Cardiac muscle cell (in vitro differentiated cells and primary cell): ENCODE measurements at regions not wholly inside any gene's neighbourhood (a gene's known extent, or its start where the extent isn't known, plus 50 kb on each side); places are given as distances from the start of the nearest gene placed in this dataset.

Source experiments
- DNase-seq, 2 donors: peaks; one replicate each; pipeline versions ENCODE4 v3.0.0 to v3.0.0-alpha.2; 2010 to 2017; ENCODE audit warnings: low read depth in 1 of 2, low spot score in 1 of 2
- H3K27ac ChIP-seq: fragments of 200-600 bp; sonication (generic); 2 replicates; pipeline ENCODE4 v1.5.1; 2016
- H3K27me3 ChIP-seq: fragments of 200-600 bp; sonication (generic); 2 replicates; pipeline ENCODE4 v1.6.0; 2016; ENCODE audit warnings: control low read depth
- H3K36me3 ChIP-seq: fragments of 200-600 bp; sonication (generic); 2 replicates; pipeline ENCODE4 v1.5.1; 2016; ENCODE audit warnings: control low read depth
- H3K4me1 ChIP-seq: fragments of 200-600 bp; sonication (generic); 2 replicates; pipeline ENCODE4 v1.8.1; 2017; ENCODE audit warnings: low read depth, mild to moderate bottlenecking, mixed run types
- H3K4me3 ChIP-seq: fragments of 200-600 bp; sonication (generic); 2 replicates; pipeline ENCODE4 v1.5.1; 2016; ENCODE audit warnings: mild to moderate bottlenecking
- H3K9me3 ChIP-seq: fragments of 200-600 bp; sonication (generic); 2 replicates; pipeline ENCODE4 v1.5.1; 2017; ENCODE audit warnings: low read depth, mild to moderate bottlenecking, control low read depth
- CTCF ChIP-seq: IDR thresholded peaks from 2 replicates; pipeline ENCODE4 v1.5.1; 2012; ENCODE audit warnings: low read depth, mild to moderate bottlenecking, low read length

DNA sequence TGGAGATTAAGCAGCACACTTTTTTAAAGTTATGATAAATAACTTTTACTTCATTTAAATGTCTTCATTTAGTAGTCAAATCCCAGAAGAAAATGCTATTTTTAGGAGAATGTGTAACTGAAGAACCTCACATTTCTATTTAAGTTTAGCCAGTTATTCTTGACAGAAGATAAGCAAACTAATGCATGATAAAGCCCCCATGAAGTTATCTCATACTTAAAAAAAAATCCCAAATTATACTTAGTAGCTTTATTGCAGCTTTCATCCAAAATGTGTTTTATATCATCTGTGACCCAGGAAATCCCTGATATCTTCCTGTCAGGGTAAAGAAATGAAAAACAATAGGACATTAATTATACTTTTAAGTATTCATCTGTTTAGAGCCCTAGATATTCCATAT, 124.8 kb upstream of the SYT6 start:
- no peak for DNase-seq
- H3K27ac ChIP-seq: no peak overlapping the region
- H3K36me3 ChIP-seq: no peaks in the 10 kb centered on the region
- H3K4me1 ChIP-seq: no peaks in the 10 kb centered on the region
- no peak overlapping the region for H3K4me3 ChIP-seq
- H3K9me3 ChIP-seq: no peaks in the 10 kb centered on the region
- H3K27me3 ChIP-seq: no peaks in the 10 kb centered on the region
- no peak for TF ChIP-seq CTCF

GRCh38 chr1:114274621-114275317, 121.1 kb upstream of the SYT6 start:
- no peaks in the 10 kb centered on the region for H3K4me1 ChIP-seq
- H3K4me3 ChIP-seq: no peak overlapping the region
- TF ChIP-seq CTCF: no peak
- no peak for DNase-seq
- no peak overlapping the region for H3K27ac ChIP-seq
- H3K9me3 ChIP-seq: no peaks in the 10 kb centered on the region
- H3K36me3 ChIP-seq: no peaks in the 10 kb centered on the region
- H3K27me3 ChIP-seq: no peaks in the 10 kb centered on the region

DNA sequence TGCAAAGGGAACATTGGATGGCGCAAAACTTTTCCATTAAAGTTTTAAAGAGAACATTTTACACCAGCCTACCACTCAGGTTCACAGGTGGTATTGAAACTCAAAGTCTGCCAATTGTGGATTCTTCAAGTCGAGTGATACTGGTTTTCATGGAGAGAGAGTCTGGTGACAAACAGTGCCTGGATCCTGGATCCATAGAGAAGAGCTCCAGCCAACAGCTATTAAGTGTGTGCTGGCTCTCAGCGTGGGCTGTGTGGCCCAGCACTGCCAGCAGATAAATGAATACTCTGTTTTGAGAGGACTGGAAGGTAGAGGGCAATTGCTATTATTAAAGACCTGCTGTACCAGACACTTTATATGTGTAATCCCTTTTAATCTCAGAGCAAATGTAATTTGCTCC, 118.9 kb upstream of the SYT6 start:
- Histone ChIP-seq H3K27me3 (no peaks in the 10 kb centered on the region), H3K9me3 (no peaks in the 10 kb centered on the region), H3K4me3 (no peak overlapping the region), H3K27ac (no peak overlapping the region), H3K36me3 (no peaks in the 10 kb centered on the region), H3K4me1 (no peaks in the 10 kb centered on the region)
- no peak for DNase-seq
- no peak for TF ChIP-seq CTCF

GRCh38 chr1:114270718-114271117, 117.0 kb upstream of the SYT6 start:
- no peak for DNase-seq
- H3K27me3 ChIP-seq: no peaks in the 10 kb centered on the region
- H3K4me3 ChIP-seq: no peak overlapping the region
- no peaks in the 10 kb centered on the region for H3K4me1 ChIP-seq
- no peak overlapping the region for H3K27ac ChIP-seq
- TF ChIP-seq CTCF: no peak
- H3K9me3 ChIP-seq: no peaks in the 10 kb centered on the region
- no peaks in the 10 kb centered on the region for H3K36me3 ChIP-seq

GRCh38 chr1:114270282-114270681, 116.6 kb upstream of the SYT6 start:
- no peak overlapping the region for H3K27ac ChIP-seq
- no peaks in the 10 kb centered on the region for H3K27me3 ChIP-seq
- H3K4me1 ChIP-seq: no peaks in the 10 kb centered on the region
- DNase-seq: no peak
- no peak for TF ChIP-seq CTCF
- H3K9me3 ChIP-seq: no peaks in the 10 kb centered on the region
- H3K4me3 ChIP-seq: no peak overlapping the region
- H3K36me3 ChIP-seq: no peaks in the 10 kb centered on the region
